ENCODE measurements at regions not wholly inside any gene's neighbourhood (a gene's known extent, or its start where the extent isn't known, plus 50 kb on each side); places are given as distances from the start of the nearest gene placed in this dataset.

DNA sequence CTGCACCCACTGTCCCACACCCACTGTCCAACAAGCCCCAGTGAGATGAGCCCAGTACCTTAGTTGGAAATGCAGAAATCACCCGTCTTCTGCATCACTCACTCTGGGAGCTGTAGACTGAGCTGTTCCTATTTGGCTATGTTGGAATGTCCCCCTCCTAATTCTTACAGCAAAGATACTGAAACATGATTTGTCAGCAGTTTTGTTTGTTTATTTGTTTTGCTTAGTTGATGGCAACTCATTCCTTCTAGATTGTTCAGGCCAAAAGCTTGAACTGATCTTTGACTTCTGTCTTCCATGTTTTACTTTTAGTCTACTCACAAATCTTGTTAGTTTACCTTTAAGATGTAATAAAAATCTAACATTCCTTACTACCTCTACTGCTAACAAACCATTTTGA is 233.6 kb upstream of the MIS18BP1 start:
- no peak overlapping the region for H3K4me3 ChIP-seq (ENCODE audit: low read depth, low read length)
- TF ChIP-seq, protein P1, sequence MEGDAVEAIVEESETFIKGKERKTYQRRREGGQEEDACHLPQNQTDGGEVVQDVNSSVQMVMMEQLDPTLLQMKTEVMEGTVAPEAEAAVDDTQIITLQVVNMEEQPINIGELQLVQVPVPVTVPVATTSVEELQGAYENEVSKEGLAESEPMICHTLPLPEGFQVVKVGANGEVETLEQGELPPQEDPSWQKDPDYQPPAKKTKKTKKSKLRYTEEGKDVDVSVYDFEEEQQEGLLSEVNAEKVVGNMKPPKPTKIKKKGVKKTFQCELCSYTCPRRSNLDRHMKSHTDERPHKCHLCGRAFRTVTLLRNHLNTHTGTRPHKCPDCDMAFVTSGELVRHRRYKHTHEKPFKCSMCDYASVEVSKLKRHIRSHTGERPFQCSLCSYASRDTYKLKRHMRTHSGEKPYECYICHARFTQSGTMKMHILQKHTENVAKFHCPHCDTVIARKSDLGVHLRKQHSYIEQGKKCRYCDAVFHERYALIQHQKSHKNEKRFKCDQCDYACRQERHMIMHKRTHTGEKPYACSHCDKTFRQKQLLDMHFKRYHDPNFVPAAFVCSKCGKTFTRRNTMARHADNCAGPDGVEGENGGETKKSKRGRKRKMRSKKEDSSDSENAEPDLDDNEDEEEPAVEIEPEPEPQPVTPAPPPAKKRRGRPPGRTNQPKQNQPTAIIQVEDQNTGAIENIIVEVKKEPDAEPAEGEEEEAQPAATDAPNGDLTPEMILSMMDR (IDR thresholded peaks at IDR 0.05; ENCODE audit: borderline replicate concordance, insufficient read depth, low read depth, low read length): no peak

DNA sequence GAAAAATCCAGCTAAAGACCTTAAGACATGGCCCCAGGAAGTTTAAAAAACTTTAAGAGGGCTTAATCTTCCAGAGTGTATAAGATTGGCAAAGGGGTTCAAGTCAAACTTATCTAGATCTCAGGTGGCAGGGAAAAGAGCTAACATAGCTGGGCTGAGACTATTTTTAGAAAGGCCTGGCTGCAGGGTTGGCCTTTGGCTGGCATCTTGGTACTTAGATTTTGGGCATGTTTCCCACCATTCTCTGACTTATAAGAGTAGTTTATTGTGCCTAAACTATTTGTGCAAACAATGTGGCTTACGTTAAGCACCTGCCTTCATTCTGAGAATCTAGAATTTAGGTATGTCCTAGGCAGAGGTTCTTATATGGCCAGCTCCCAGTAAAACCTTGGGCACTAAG is 214.0 kb upstream of the MIS18BP1 start:
- H3K4me3 ChIP-seq (ENCODE audit: low read depth, low read length): no peak overlapping the region
- TF ChIP-seq, protein P1 (IDR thresholded peaks at IDR 0.05; ENCODE audit: borderline replicate concordance, insufficient read depth, low read depth, low read length): no peak

DNA sequence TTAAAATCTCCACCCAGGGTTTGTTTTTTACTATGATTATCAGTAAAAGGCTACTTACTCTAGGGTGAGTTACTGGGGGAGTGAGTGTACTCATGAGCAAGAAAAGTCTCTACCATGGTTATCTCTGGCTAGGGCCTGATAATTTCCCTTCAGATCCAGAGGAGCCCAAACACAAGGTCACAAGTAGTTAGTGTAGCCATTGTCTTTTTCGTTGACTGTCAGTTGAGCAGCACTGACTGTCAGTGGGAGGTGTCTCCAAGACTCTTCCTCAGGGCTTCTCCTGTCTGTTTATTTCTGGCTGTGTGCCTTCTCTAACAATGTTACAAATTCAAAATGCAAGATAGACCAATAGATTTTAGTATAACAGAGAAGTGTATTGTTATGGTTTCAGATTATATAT is 181.2 kb upstream of the MIS18BP1 start:
- no peak overlapping the region for H3K4me3 ChIP-seq (ENCODE audit: low read depth, low read length)
- TF ChIP-seq, protein P1 (IDR thresholded peaks at IDR 0.05; ENCODE audit: borderline replicate concordance, insufficient read depth, low read depth, low read length): no peak

DNA sequence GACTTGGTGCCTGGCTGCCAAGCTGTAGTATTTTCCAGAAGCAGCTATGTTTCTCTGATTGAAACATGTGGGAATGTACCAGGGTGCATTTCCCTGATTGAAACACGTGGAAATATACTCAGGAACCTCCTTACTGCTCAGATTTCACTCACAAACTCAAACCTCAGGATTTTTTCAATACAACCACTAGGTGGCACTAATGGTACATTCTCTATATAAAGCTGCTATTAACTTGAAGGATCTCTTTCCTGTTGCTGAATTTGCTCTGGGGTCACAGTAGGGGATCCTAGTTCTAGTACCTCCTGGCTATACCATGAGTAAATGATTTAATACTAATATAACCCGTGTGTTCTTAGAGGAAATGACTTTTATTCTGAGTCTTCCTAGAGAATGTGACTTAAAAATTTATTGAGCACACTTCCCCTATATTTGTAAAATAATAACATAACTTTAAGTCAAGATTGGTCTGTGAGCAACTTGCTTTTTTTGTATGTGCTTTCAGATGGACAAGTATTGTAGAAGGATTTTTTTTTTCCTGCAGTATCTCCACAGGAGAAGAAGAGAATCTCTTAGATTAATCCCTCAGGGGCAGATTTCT is 173.8 kb upstream of the MIS18BP1 start:
- TF ChIP-seq, protein P1 (IDR thresholded peaks at IDR 0.05; ENCODE audit: borderline replicate concordance, insufficient read depth, low read depth, low read length): peak; percentile 34; the same call in 1 of the 2 replicates
- H3K4me3 ChIP-seq (ENCODE audit: low read depth, low read length): no peak overlapping the region

DNA sequence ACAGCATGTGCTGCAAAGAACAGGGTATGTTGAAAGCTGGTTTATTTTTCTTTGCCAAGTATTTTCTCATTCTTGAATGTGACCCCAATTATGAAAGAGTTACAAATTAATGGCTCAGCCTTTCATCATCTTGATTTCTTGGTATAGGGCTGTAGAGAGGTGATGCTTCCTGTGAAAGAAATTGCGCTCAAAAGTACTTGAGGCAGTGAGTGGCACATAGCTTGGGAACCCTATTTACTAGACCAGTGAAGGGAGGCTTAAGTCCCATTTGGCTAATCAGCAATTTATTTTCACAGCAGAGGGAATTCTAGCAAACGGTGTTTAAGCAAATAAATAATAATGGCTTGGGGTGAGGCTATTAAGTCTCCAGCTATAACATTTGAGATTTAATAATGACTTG is 153.9 kb upstream of the MIS18BP1 start:
- H3K4me3 ChIP-seq (ENCODE audit: low read depth, low read length): no peak overlapping the region
- TF ChIP-seq, protein P1 (IDR thresholded peaks at IDR 0.05; ENCODE audit: borderline replicate concordance, insufficient read depth, low read depth, low read length): no peak

DNA sequence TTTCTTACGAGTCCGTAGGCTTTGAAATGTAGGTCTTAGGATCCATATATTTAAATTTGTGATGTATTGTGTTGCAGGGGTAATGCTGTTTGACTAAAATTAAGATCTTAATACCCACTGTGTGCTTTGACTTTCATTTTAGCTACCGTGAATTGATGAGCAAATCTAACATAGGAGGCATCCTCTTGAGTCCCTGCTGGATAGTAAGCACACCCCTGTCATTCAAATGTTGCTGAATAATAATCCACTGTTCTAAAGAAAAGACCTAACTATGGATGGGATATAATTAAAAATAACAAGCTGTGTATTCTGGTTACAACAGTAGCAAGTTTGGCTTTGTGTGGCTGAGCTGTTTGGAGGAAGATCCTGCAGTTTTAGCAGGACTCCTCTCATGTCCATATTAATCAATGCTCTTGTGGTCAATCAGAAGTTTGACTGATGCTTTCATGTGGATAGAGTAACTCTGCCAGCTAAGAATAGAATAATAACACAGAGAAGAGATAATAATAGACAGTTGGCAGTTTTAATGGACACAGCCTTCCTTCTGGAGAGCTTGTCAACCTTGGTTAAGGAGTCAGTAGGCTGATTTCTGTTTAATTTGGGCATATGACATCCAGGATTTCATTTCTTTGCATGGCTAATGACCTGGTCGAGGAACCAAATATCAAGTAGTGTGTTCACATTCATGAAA is 148.1 kb upstream of the MIS18BP1 start:
- TF ChIP-seq, protein P1 (IDR thresholded peaks at IDR 0.05; ENCODE audit: borderline replicate concordance, insufficient read depth, low read depth, low read length): no peak
- H3K4me3 ChIP-seq (ENCODE audit: low read depth, low read length): no peak overlapping the region

DNA sequence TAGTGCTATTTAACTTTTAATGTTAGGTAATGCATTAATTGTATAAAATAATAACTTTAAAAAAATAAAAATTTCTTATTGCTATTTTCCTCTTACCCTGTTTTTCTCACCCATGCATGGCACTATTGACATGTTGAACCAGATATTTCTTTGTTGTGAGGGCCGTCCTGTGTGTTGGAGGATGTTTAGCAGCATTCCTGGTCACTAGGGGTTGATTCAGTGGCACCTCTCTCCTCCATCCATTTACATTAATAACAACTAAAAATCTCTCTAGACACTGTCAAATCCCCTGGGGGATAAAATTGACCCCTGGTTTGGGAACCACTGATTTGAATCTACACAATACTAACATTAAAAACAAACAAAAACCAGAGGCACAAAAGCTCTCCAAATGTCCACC is 147.5 kb upstream of the MIS18BP1 start:
- H3K4me3 ChIP-seq (ENCODE audit: low read depth, low read length): no peak overlapping the region
- TF ChIP-seq, protein P1 (IDR thresholded peaks at IDR 0.05; ENCODE audit: borderline replicate concordance, insufficient read depth, low read depth, low read length): no peak

All from GM12875 (cell line).